Glutamatergic neuron (in vitro differentiated cells): ENCODE measurements at regions not wholly inside any gene's neighbourhood (a gene's known extent, or its start where the extent isn't known, plus 50 kb on each side); places are given as distances from the start of the nearest gene placed in this dataset.

Experiments used
- DNase-seq: peaks from one replicate; pipeline ENCODE4 v3.0.0; 2022
- H3K27ac Mint-ChIP-seq: one replicate; pipeline ENCODE4 v1.8.0; 2020; ENCODE audit warnings: mild to moderate bottlenecking, mixed read lengths, inconsistent platforms; ENCODE audit not compliant: unreplicated experiment
- H3K27me3 Mint-ChIP-seq: one replicate; pipeline ENCODE4 v1.8.0; 2020; ENCODE audit warnings: mild to moderate bottlenecking, moderate library complexity, mixed read lengths, inconsistent platforms; ENCODE audit not compliant: unreplicated experiment
- H3K36me3 Mint-ChIP-seq: one replicate; pipeline ENCODE4 v1.8.0; 2020; ENCODE audit warnings: mild to moderate bottlenecking, mixed read lengths, inconsistent platforms; ENCODE audit not compliant: unreplicated experiment
- H3K4me1 Mint-ChIP-seq: one replicate; pipeline ENCODE4 v1.8.0; 2020; ENCODE audit warnings: mild to moderate bottlenecking, low read depth, mixed read lengths, inconsistent platforms; ENCODE audit not compliant: unreplicated experiment
- H3K4me3 Mint-ChIP-seq: one replicate; pipeline ENCODE4 v1.8.0; 2020; ENCODE audit warnings: mild to moderate bottlenecking, mixed read lengths, inconsistent platforms; ENCODE audit not compliant: unreplicated experiment
- H3K9me3 Mint-ChIP-seq: one replicate; pipeline ENCODE4 v1.8.0; 2020; ENCODE audit warnings: mild to moderate bottlenecking, moderate library complexity, mixed read lengths, inconsistent platforms; ENCODE audit not compliant: unreplicated experiment
- TF ChIP-seq, protein P1 (sequence below): fragments of 200-600 bp; sonication (generic); IDR thresholded peaks from one replicate; pipeline ENCODE4 v1.5.0; 2021; ENCODE audit not compliant: partially characterized antibody, unreplicated experiment

DNA sequence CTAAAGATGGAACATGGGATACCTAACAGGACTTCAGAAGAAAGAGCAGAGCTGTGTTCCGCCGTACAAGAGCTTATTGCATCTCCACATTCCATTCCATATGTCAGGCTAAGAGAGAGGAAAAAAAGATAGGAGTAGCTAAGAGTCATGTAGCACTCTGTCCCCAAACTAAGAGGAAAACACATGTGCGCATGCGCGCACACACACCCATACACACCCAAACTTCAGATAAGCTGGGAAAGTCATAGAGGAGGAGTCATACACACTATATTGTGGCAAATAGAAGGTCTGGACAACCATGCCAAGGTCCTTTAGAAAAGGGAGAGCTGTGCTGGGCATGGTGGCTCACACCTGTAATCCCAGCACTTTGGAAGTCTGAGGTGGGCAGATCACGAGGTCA lies 132.4 kb downstream of the RAB11FIP2 start:
- no peaks in the 10 kb centered on the region for H3K9me3 Mint-ChIP-seq
- no peak for DNase-seq
- no peak overlapping the region for H3K27ac Mint-ChIP-seq
- H3K27me3 Mint-ChIP-seq = no peaks in the 10 kb centered on the region
- H3K4me1 Mint-ChIP-seq = no peaks in the 10 kb centered on the region
- TF ChIP-seq, protein P1, sequence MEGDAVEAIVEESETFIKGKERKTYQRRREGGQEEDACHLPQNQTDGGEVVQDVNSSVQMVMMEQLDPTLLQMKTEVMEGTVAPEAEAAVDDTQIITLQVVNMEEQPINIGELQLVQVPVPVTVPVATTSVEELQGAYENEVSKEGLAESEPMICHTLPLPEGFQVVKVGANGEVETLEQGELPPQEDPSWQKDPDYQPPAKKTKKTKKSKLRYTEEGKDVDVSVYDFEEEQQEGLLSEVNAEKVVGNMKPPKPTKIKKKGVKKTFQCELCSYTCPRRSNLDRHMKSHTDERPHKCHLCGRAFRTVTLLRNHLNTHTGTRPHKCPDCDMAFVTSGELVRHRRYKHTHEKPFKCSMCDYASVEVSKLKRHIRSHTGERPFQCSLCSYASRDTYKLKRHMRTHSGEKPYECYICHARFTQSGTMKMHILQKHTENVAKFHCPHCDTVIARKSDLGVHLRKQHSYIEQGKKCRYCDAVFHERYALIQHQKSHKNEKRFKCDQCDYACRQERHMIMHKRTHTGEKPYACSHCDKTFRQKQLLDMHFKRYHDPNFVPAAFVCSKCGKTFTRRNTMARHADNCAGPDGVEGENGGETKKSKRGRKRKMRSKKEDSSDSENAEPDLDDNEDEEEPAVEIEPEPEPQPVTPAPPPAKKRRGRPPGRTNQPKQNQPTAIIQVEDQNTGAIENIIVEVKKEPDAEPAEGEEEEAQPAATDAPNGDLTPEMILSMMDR = no peak
- H3K36me3 Mint-ChIP-seq = no peaks in the 10 kb centered on the region
- H3K4me3 Mint-ChIP-seq = no peak overlapping the region

DNA sequence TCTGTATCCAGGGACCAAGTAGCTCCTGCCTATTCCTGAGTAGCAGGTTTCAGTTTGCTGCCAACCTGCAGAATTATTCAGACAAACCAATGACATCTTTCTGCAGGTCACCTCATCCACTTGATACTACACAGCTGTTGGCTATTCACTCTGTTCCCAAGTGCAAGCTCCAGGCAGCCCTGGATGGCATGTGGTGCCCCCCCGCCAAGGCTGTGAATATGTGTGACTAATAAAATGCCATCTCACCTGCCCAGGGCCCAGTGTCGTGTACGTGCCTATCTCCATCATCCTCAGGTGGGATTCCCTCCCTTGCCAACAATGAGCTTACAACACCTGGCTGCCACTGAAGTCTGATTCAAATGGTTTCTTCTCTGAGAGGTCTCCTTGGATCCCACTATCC lies 125.8 kb downstream of the RAB11FIP2 start:
- Mint-ChIP-seq H3K9me3 (no peaks in the 10 kb centered on the region), H3K4me3 (no peak overlapping the region), H3K27ac (no peak overlapping the region), H3K27me3 (no peaks in the 10 kb centered on the region), H3K4me1 (no peaks in the 10 kb centered on the region), H3K36me3 (no peaks in the 10 kb centered on the region)
- TF ChIP-seq, protein P1 = no peak
- no peak for DNase-seq

DNA sequence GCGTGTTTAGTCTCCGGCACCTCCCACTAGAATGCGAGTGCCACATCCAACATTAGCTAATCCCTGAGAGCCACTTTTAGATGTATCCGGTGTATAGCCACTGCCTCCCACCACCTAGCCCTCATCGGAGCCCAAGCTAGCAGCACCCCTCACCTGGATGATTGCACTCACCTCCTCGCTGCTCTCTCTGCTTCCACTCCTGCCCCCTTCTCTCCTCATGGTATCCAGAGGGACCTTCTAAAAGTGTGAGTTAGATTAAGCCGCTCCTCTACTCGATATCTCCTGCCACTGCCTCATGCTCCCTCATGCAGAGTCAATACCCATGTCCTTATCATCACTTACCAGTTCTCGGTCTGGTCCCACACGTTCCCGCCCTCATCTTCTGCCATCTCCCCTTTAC lies 125.3 kb downstream of the RAB11FIP2 start:
- DNase-seq = no peak
- H3K9me3 Mint-ChIP-seq = no peaks in the 10 kb centered on the region
- TF ChIP-seq, protein P1 = no peak
- no peaks in the 10 kb centered on the region for H3K4me1 Mint-ChIP-seq
- H3K27ac Mint-ChIP-seq = no peak overlapping the region
- H3K36me3 Mint-ChIP-seq = no peaks in the 10 kb centered on the region
- H3K4me3 Mint-ChIP-seq = no peak overlapping the region
- no peaks in the 10 kb centered on the region for H3K27me3 Mint-ChIP-seq

DNA sequence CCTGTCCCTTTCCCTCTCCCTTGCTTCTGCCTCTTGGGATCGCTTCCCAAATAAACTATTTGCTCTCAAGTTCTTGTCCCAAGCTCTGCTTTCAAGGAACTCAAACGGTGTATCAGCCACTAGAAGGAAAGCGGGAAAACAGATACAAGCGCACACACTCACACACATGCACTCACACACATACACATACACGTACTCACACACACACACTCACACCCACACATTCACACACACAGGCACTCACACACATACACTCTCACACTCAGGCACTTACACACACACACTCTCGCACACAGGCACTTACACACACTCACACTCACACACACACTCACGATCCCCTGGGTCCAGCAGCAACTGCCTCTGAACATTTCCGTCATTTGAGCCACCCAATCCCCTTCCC lies 121.9 kb downstream of the RAB11FIP2 start:
- Mint-ChIP-seq H3K36me3 (no peaks in the 10 kb centered on the region), H3K9me3 (no peaks in the 10 kb centered on the region), H3K27me3 (no peaks in the 10 kb centered on the region), H3K4me1 (peaks cover 2% of the 10 kb centered on the region), H3K4me3 (no peak overlapping the region), H3K27ac (no peak overlapping the region)
- no peak for DNase-seq
- TF ChIP-seq, protein P1 = no peak

DNA sequence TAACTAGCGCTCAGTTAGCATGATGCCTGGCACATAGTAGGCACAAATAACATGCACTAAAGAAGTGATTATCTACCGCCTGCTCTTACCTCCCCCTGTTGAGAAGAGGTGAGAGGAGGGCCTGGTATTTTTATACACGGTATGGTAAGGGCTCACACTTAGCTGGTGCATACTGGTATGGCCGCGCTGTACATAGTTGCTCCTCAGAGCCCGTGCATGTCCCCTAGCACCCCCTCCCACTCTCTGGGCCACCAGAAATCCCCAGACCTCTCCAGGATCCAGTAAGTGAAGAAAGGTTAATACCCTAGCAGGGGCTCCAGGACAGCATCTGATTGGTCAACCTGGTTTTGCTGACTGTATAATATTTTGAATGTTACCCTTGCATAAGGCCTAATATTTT lies 121.4 kb downstream of the RAB11FIP2 start:
- DNase-seq = no peak
- no peaks in the 10 kb centered on the region for H3K9me3 Mint-ChIP-seq
- H3K27me3 Mint-ChIP-seq = no peaks in the 10 kb centered on the region
- H3K36me3 Mint-ChIP-seq = no peaks in the 10 kb centered on the region
- TF ChIP-seq, protein P1 = no peak
- H3K4me1 Mint-ChIP-seq = peaks cover 2% of the 10 kb centered on the region
- H3K27ac Mint-ChIP-seq = no peak overlapping the region
- no peak overlapping the region for H3K4me3 Mint-ChIP-seq
